Ovary (tissue), 7 donors: ENCODE measurements at regions not wholly inside any gene's neighbourhood (a gene's known extent, or its start where the extent isn't known, plus 50 kb on each side); places are given as distances from the start of the nearest gene placed in this dataset.

Experiments
- DNase-seq, 5 donors: peaks; one replicate each; pipeline ENCODE4 v3.0.0-alpha.2; 2019 to 2020
- H3K27ac ChIP-seq, 2 donors: fragments of 200-600 bp; one replicate each; pipeline versions ENCODE4 v1.5.1 to v1.8.0; 2019 to 2022
- H3K27me3 ChIP-seq: fragments of 200-600 bp; one replicate; pipeline ENCODE4 v1.8.0; 2022
- H3K36me3 ChIP-seq: fragments of 200-600 bp; sonication (generic); one replicate; pipeline ENCODE4 v1.5.1; 2019
- H3K4me1 ChIP-seq: one replicate; pipeline ENCODE4 v1.8.1; 2013; ENCODE audit warnings: mild to moderate bottlenecking, moderate library complexity; ENCODE audit not compliant: insufficient read depth
- H3K4me3 ChIP-seq: fragments of 200-600 bp; sonication (generic); one replicate; pipeline ENCODE4 v1.5.1; 2017
- H3K9me3 ChIP-seq, 2 donors: fragments of 200-600 bp in 1 of 2; sonication (generic) in 1 of 2; one replicate each; pipeline versions ENCODE4 v1.5.1 to v1.8.1; 2013 to 2019; ENCODE audit warnings: mild to moderate bottlenecking in 1 of 2, moderate library complexity in 1 of 2
- EP300 ChIP-seq: sonication (generic); formaldehyde crosslinking; IDR thresholded peaks from one replicate; pipeline ENCODE4 v1.6.1; 2017; ENCODE audit warnings: antibody characterized with exemption
- POLR2A ChIP-seq: fragments of 450-650 bp; IDR thresholded peaks from one replicate; pipeline ENCODE4 v1.6.1; 2017; ENCODE audit warnings: antibody characterized with exemption, mild to moderate bottlenecking, moderate library complexity
- WGBS, 3 donors: extraction: QIAGEN DNeasy Blood & Tissue Kit in 1 of 3; methylation state at CpG; one replicate each; pipeline versions ENCODE4 v1.1.5 to v1.1.7; 2013 to 2017; 5-methylcytosine and 5-hydroxymethylcytosine counted together
- intact Hi-C, 4 donors: fragments of 100-400 bp; cut with DNase I; formaldehyde crosslinking; loops; one replicate each; pipeline versions ENCODE4 v1.11.0 to v1.15.1; 2022 to 2023
- TF ChIP-seq, protein P1 (sequence below), 3 donors: fragments of 450-650 bp in 2 of 3; fragments of 200-600 bp in 1 of 3; IDR thresholded peaks; one replicate each; pipeline versions ENCODE4 v1.5.1 to v1.8.0; 2016 to 2022; ENCODE audit warnings: antibody characterized with exemption in 3 of 3, mild to moderate bottlenecking in 1 of 3
- donor health status: DM: no; HTN: no; CAD: no; lungs with moderate emphysema.
- donor health status: DM: no; HTN: no; CAD: no.
- donor health status: Bipolar disorder and iron deficiency.
- donor health status: DM: no; HTN: no; CAD: no.
- donor health status: DM: yes; HTN: yes; CAD: no.

- WGBS, 3 donors = 25 to 30% (median 28%) methylated on average over 5 of the region's 5 CpGs
- no peaks in the 10 kb centered on the region for H3K27me3 ChIP-seq
- peaks cover 5% of the 10 kb centered on the region for H3K4me1 ChIP-seq
- no peaks in the 10 kb centered on the region for H3K36me3 ChIP-seq
- no peaks in the 10 kb centered on the region for H3K9me3 ChIP-seq
- peak in 1 of 5 donors; percentile 47 for DNase-seq
- intact Hi-C loops = no loop called here
- no peak overlapping the region for H3K4me3 ChIP-seq
- TF ChIP-seq POLR2A (no peak), EP300 (no peak)
- TF ChIP-seq, protein P1, sequence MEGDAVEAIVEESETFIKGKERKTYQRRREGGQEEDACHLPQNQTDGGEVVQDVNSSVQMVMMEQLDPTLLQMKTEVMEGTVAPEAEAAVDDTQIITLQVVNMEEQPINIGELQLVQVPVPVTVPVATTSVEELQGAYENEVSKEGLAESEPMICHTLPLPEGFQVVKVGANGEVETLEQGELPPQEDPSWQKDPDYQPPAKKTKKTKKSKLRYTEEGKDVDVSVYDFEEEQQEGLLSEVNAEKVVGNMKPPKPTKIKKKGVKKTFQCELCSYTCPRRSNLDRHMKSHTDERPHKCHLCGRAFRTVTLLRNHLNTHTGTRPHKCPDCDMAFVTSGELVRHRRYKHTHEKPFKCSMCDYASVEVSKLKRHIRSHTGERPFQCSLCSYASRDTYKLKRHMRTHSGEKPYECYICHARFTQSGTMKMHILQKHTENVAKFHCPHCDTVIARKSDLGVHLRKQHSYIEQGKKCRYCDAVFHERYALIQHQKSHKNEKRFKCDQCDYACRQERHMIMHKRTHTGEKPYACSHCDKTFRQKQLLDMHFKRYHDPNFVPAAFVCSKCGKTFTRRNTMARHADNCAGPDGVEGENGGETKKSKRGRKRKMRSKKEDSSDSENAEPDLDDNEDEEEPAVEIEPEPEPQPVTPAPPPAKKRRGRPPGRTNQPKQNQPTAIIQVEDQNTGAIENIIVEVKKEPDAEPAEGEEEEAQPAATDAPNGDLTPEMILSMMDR (IDR thresholded peaks at IDR 0.05) = no peak
- peak overlapping the region in 1 of 2 donors; percentile 20 for H3K27ac ChIP-seq
These were observed 144.0 kb downstream of the THBS2 start for GRCh38 chr6:169109411-169110220.

DNA sequence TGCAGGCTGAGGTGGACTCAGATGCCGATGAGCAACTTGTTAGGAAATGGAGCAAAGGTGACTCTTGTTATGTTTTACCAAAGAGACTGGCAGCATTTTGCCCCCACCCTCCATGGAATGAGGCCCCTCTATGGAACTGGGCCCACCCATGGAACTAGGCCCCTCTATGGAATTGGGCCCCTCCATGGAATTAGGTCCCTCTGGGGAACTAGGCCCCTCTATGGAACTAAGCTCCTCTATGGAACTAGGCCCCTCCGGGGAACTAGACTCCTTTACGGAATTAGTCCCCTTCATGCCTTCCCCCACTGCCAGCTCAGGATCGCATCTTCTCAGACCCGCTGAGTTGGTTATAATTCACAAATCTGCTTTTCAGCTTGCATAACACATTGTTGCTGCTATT is 144.9 kb downstream of the THBS2 start:
- H3K36me3 ChIP-seq = no peaks in the 10 kb centered on the region
- no peaks in the 10 kb centered on the region for H3K9me3 ChIP-seq
- no peak overlapping the region for H3K4me3 ChIP-seq
- DNase-seq = no peak
- TF ChIP-seq POLR2A (no peak), EP300 (no peak)
- TF ChIP-seq, protein P1 (IDR thresholded peaks at IDR 0.05) = no peak
- intact Hi-C loops = no loop called here
- 98 to 99% (median 98%) methylated on average over 5 of the region's 5 CpGs for WGBS, 3 donors
- no peaks in the 10 kb centered on the region for H3K27me3 ChIP-seq
- peak overlapping the region in 1 of 2 donors; percentile 20 for H3K27ac ChIP-seq
- H3K4me1 ChIP-seq = peaks cover 5% of the 10 kb centered on the region

GRCh38 chr6:169106176-169106575 is 147.5 kb downstream of the THBS2 start:
- Histone ChIP-seq H3K27ac (no peak overlapping the region), H3K4me1 (peaks cover 5% of the 10 kb centered on the region), H3K36me3 (no peaks in the 10 kb centered on the region), H3K9me3 (no peaks in the 10 kb centered on the region), H3K27me3 (no peaks in the 10 kb centered on the region), H3K4me3 (no peak overlapping the region)
- intact Hi-C loops = no loop called here
- WGBS, 3 donors = 82 to 83% (median 83%) methylated on average over 2 of the region's 2 CpGs
- TF ChIP-seq EP300 = no peak
- TF ChIP-seq, protein P1 (IDR thresholded peaks at IDR 0.05) = no peak
- no peak for TF ChIP-seq POLR2A
- DNase-seq = no peak

GRCh38 chr6:169101981-169102380 is 151.7 kb downstream of the THBS2 start:
- TF ChIP-seq, protein P1 (IDR thresholded peaks at IDR 0.05) = no peak
- TF ChIP-seq POLR2A (no peak), EP300 (no peak)
- no peak for DNase-seq
- no peaks in the 10 kb centered on the region for H3K9me3 ChIP-seq
- H3K27me3 ChIP-seq = no peaks in the 10 kb centered on the region
- no peak overlapping the region for H3K27ac ChIP-seq
- intact Hi-C loops = no loop called here
- no peak overlapping the region for H3K4me3 ChIP-seq
- H3K36me3 ChIP-seq = no peaks in the 10 kb centered on the region
- no peaks in the 10 kb centered on the region for H3K4me1 ChIP-seq
